Ureter (tissue), 1 donor: ENCODE measurements at regions not wholly inside any gene's neighbourhood (a gene's known extent, or its start where the extent isn't known, plus 50 kb on each side); places are given as distances from the start of the nearest gene placed in this dataset.
"Not testable (repeated sequence)": the region's sequence is repeated elsewhere in the genome, so short reads cannot be mapped to it uniquely, and the experiment has no call there.

Experiments used
- DNase-seq: peaks from one replicate; pipeline ENCODE4 v3.0.0-alpha.2; 2020; ENCODE audit warnings: low spot score
- donor health status: DM: yes; HTN: yes; CAD: no.

- DNase-seq, result no peak
Observed at GRCh38 chr4:54844911-54845310, 187.2 kb downstream of the KIT start.

- no peak for DNase-seq
Observed at GRCh38 chr4:54843946-54844345, 186.2 kb downstream of the KIT start.

- DNase-seq, result no peak
Observed at GRCh38 chr4:54843106-54843505, 185.3 kb downstream of the KIT start.

- no peak for DNase-seq
Observed at GRCh38 chr4:54842656-54843055, 184.9 kb downstream of the KIT start.

- no peak for DNase-seq
Observed at GRCh38 chr4:54842226-54842625, 184.5 kb downstream of the KIT start.

GRCh38 chr4:54840992-54841768 lies 183.4 kb downstream of the KIT start:
- DNase-seq, result no peak

GRCh38 chr4:54840430-54840829 lies 182.7 kb downstream of the KIT start:
- DNase-seq, result no peak

- DNase-seq, result no peak
Observed at GRCh38 chr4:54838301-54838700, 180.5 kb downstream of the KIT start.

- DNase-seq, result no peak
Observed at GRCh38 chr4:54837576-54838140, 179.9 kb downstream of the KIT start.

- DNase-seq, result not testable (repeated sequence)
Observed at GRCh38 chr4:54828361-54828760, 170.6 kb downstream of the KIT start.

GRCh38 chr4:54823616-54824015 lies 165.9 kb downstream of the KIT start:
- no peak for DNase-seq

GRCh38 chr4:54819034-54819433 lies 161.3 kb downstream of the KIT start:
- peak; percentile 47 for DNase-seq

- no peak for DNase-seq
Observed at GRCh38 chr4:54818481-54818880, 160.7 kb downstream of the KIT start.

GRCh38 chr4:54813674-54814073 lies 155.9 kb downstream of the KIT start:
- no peak for DNase-seq

- no peak for DNase-seq
Observed at GRCh38 chr4:54806351-54806750, 148.6 kb downstream of the KIT start.

GRCh38 chr4:54802336-54802735 lies 144.6 kb downstream of the KIT start:
- no peak for DNase-seq

GRCh38 chr4:54800831-54801530 lies 143.2 kb downstream of the KIT start:
- no peak for DNase-seq

- DNase-seq, result no peak
Observed at GRCh38 chr4:54794579-54794978, 136.8 kb downstream of the KIT start.

GRCh38 chr4:54793856-54794422 lies 136.2 kb downstream of the KIT start:
- DNase-seq, result no peak
